ENCODE measurements at regions not wholly inside any gene's neighbourhood (a gene's known extent, or its start where the extent isn't known, plus 50 kb on each side); places are given as distances from the start of the nearest gene placed in this dataset.

DNA sequence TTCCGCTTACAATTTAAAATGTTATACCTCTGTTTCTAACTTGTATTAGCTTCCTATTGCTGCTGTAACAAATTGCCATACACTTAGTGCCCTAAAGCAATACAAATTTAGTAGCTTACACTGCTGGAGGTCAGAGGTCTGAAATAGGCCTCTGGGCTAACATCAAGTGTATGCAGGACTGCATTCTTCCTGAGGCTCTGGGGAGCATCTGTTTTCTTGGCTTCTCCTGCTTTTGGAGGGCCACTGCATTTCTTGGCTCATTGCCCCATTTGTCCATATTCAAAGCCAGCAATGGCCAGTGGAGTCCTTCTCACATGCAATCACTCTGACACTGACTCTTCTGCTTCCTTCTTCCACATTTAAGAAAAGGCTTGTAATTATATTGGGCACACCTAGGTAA is 639.8 kb upstream of the INTU start:
- TF ChIP-seq, protein P1, sequence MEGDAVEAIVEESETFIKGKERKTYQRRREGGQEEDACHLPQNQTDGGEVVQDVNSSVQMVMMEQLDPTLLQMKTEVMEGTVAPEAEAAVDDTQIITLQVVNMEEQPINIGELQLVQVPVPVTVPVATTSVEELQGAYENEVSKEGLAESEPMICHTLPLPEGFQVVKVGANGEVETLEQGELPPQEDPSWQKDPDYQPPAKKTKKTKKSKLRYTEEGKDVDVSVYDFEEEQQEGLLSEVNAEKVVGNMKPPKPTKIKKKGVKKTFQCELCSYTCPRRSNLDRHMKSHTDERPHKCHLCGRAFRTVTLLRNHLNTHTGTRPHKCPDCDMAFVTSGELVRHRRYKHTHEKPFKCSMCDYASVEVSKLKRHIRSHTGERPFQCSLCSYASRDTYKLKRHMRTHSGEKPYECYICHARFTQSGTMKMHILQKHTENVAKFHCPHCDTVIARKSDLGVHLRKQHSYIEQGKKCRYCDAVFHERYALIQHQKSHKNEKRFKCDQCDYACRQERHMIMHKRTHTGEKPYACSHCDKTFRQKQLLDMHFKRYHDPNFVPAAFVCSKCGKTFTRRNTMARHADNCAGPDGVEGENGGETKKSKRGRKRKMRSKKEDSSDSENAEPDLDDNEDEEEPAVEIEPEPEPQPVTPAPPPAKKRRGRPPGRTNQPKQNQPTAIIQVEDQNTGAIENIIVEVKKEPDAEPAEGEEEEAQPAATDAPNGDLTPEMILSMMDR (IDR thresholded peaks at IDR 0.05): no peak
- TF ChIP-seq POLR2AphosphoS5 (IDR thresholded peaks at IDR 0.05) (no peak), POLR2A (IDR thresholded peaks at IDR 0.05) (no peak), EP300 (IDR thresholded peaks at IDR 0.05) (no peak)
